ENCODE measurements at regions not wholly inside any gene's neighbourhood (a gene's known extent, or its start where the extent isn't known, plus 50 kb on each side); places are given as distances from the start of the nearest gene placed in this dataset.

GRCh38 chr9:2337131-2337530 is 284.5 kb upstream of the VLDLR start:
- TF ChIP-seq CTCF (IDR thresholded peaks at IDR 0.05) (no peak), ZFX (IDR thresholded peaks at IDR 0.05; ENCODE audit: borderline replicate concordance) (no peak)

Measured in 22Rv1 (cell line).